Kidney (tissue), 13 donors: ENCODE measurements at regions not wholly inside any gene's neighbourhood (a gene's known extent, or its start where the extent isn't known, plus 50 kb on each side); places are given as distances from the start of the nearest gene placed in this dataset.

ENCODE experiments used
- DNase-seq, 5 donors: peaks; one replicate each; pipeline ENCODE4 v3.0.0-alpha.2; 2013 to 2020
- FAIRE-seq: peaks from 2 replicates; lab custom pipeline; 2012; peaks lifted over from hg19 to GRCh38; lab: Jason Lieb, UNC
- H3K27ac ChIP-seq, 2 donors: one replicate each; pipeline ENCODE4 v1.7.0; 2013; ENCODE audit warnings: low read depth in 2 of 2, low read length in 2 of 2, inconsistent platforms in 1 of 2
- H3K27me3 ChIP-seq: one replicate; pipeline ENCODE4 v1.7.1; 2013; ENCODE audit warnings: low read length, inconsistent platforms; ENCODE audit not compliant: control insufficient read depth, insufficient read depth
- H3K36me3 ChIP-seq, 3 donors: one replicate each; pipeline versions ENCODE4 v1.7.0 to v1.7.1; 2013; ENCODE audit warnings: low read length in 3 of 3, control low read depth in 1 of 3, inconsistent platforms in 1 of 3; ENCODE audit not compliant: insufficient read depth in 3 of 3, control insufficient read depth in 2 of 3
- H3K4me1 ChIP-seq, 3 donors: one replicate each; pipeline versions ENCODE4 v1.7.0 to v1.7.1; 2013; ENCODE audit warnings: low read length in 3 of 3, inconsistent platforms in 1 of 3, low read depth in 1 of 3; ENCODE audit not compliant: control insufficient read depth in 2 of 3, insufficient read depth in 2 of 3
- H3K4me3 ChIP-seq, 3 donors: one replicate each; pipeline versions ENCODE4 v1.7.0 to v1.8.1; 2013; ENCODE audit warnings: low read length in 3 of 3, control low read depth in 1 of 3, inconsistent platforms in 1 of 3
- H3K9ac ChIP-seq, 3 donors: one replicate each; pipeline versions ENCODE4 v1.7.0 to v1.7.1; 2013; ENCODE audit warnings: low read length in 3 of 3, control low read depth in 1 of 3, inconsistent platforms in 1 of 3
- H3K9me3 ChIP-seq, 3 donors: one replicate each; pipeline versions ENCODE4 v1.7.0 to v1.7.1; 2013; ENCODE audit warnings: low read length in 3 of 3, control low read depth in 1 of 3, inconsistent platforms in 1 of 3; ENCODE audit not compliant: control insufficient read depth in 2 of 3, insufficient read depth in 1 of 3
- intact Hi-C: fragments of 100-400 bp; cut with DNase I; formaldehyde crosslinking; loops from one replicate; pipeline ENCODE4 v1.11.1; 2022
- TF ChIP-seq, protein P1 (sequence below): IDR thresholded peaks from 3 replicates; pipeline ENCODE4 v1.5.1; 2012; ENCODE audit warnings: mild to moderate bottlenecking, moderate library complexity, borderline replicate concordance; ENCODE audit not compliant: insufficient read depth; ENCODE audit errors: extremely low read depth
- donor health status: control.
- donor health status: control.
- donor health status: control.
- donor health status: control.
- donor health status: control.
- donor health status: DM: yes; HTN: yes; CAD: no.
- donor health status: Normal renal cell carcinoma (clear cell type).

- FAIRE-seq (no peak), DNase-seq (no peak)
- Histone ChIP-seq H3K4me3 (no peak overlapping the region), H3K4me1 (no peaks in the 10 kb centered on the region), H3K9me3 (no peaks in the 10 kb centered on the region), H3K9ac (no peak overlapping the region), H3K27me3 (no peaks in the 10 kb centered on the region), H3K36me3 (no peaks in the 10 kb centered on the region), H3K27ac (no peak overlapping the region)
- TF ChIP-seq, protein P1, sequence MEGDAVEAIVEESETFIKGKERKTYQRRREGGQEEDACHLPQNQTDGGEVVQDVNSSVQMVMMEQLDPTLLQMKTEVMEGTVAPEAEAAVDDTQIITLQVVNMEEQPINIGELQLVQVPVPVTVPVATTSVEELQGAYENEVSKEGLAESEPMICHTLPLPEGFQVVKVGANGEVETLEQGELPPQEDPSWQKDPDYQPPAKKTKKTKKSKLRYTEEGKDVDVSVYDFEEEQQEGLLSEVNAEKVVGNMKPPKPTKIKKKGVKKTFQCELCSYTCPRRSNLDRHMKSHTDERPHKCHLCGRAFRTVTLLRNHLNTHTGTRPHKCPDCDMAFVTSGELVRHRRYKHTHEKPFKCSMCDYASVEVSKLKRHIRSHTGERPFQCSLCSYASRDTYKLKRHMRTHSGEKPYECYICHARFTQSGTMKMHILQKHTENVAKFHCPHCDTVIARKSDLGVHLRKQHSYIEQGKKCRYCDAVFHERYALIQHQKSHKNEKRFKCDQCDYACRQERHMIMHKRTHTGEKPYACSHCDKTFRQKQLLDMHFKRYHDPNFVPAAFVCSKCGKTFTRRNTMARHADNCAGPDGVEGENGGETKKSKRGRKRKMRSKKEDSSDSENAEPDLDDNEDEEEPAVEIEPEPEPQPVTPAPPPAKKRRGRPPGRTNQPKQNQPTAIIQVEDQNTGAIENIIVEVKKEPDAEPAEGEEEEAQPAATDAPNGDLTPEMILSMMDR: no peak
- intact Hi-C loops: no loop called here
Measured at GRCh38 chr15:61447981-61448380, 218.9 kb upstream of the RORA start.

- FAIRE-seq: no peak
Measured at GRCh38 chr15:61444585-61444984, 215.5 kb upstream of the RORA start.

GRCh38 chr15:61442821-61443220 is 213.7 kb upstream of the RORA start:
- H3K36me3 ChIP-seq: no peaks in the 10 kb centered on the region
- no peaks in the 10 kb centered on the region for H3K4me1 ChIP-seq
- no peak overlapping the region for H3K9ac ChIP-seq
- H3K9me3 ChIP-seq: no peaks in the 10 kb centered on the region
- no peak for DNase-seq
- FAIRE-seq: no peak
- no peak overlapping the region for H3K4me3 ChIP-seq
- no peaks in the 10 kb centered on the region for H3K27me3 ChIP-seq
- TF ChIP-seq, protein P1: no peak
- H3K27ac ChIP-seq: no peak overlapping the region
- intact Hi-C loops: no loop called here

More at GRCh38 chr15:61444585-61444984, 215.5 kb upstream of the RORA start:
- Histone ChIP-seq H3K27ac (no peak overlapping the region), H3K27me3 (no peaks in the 10 kb centered on the region), H3K4me1 (no peaks in the 10 kb centered on the region), H3K9ac (no peak overlapping the region), H3K36me3 (no peaks in the 10 kb centered on the region), H3K9me3 (no peaks in the 10 kb centered on the region), H3K4me3 (no peak overlapping the region)
- intact Hi-C loops: no loop called here
- no peak for DNase-seq
- TF ChIP-seq, protein P1: no peak

GRCh38 chr15:61441891-61442290 is 212.8 kb upstream of the RORA start:
- no peak overlapping the region for H3K9ac ChIP-seq
- H3K4me3 ChIP-seq: no peak overlapping the region
- no peaks in the 10 kb centered on the region for H3K36me3 ChIP-seq
- intact Hi-C loops: no loop called here
- H3K27ac ChIP-seq: no peak overlapping the region
- DNase-seq (no peak), FAIRE-seq (no peak)
- no peaks in the 10 kb centered on the region for H3K4me1 ChIP-seq
- TF ChIP-seq, protein P1: no peak
- H3K9me3 ChIP-seq: no peaks in the 10 kb centered on the region
- no peaks in the 10 kb centered on the region for H3K27me3 ChIP-seq
